Suprapubic skin (tissue), 4 donors: ENCODE measurements at regions not wholly inside any gene's neighbourhood (a gene's known extent, or its start where the extent isn't known, plus 50 kb on each side); places are given as distances from the start of the nearest gene placed in this dataset.

Source experiments
- DNase-seq, 2 donors: peaks; one replicate each; pipeline ENCODE4 v3.0.0-alpha.2; 2019; ENCODE audit warnings: low spot score in 2 of 2
- H3K27ac ChIP-seq: fragments of 200-600 bp; sonication (generic); one replicate; pipeline ENCODE4 v1.5.1; 2019
- H3K27me3 ChIP-seq: fragments of 200-600 bp; sonication (generic); one replicate; pipeline ENCODE4 v1.5.1; 2019
- H3K36me3 ChIP-seq: fragments of 200-600 bp; sonication (generic); one replicate; pipeline ENCODE4 v1.5.1; 2019
- H3K4me1 ChIP-seq: fragments of 200-600 bp; sonication (generic); one replicate; pipeline ENCODE4 v1.5.1; 2019
- H3K4me3 ChIP-seq: fragments of 200-600 bp; sonication (generic); one replicate; pipeline ENCODE4 v1.5.1; 2019; ENCODE audit warnings: mild to moderate bottlenecking
- H3K9me3 ChIP-seq: fragments of 200-600 bp; sonication (generic); one replicate; pipeline ENCODE4 v1.5.1; 2019
- CTCF ChIP-seq, 2 donors: fragments of 200-600 bp in 1 of 2; fragments of 450-650 bp in 1 of 2; sonication (generic) in 1 of 2; IDR thresholded peaks; one replicate each; pipeline ENCODE4 v1.5.1; 2016 to 2019; ENCODE audit warnings: antibody characterized with exemption in 2 of 2, mild to moderate bottlenecking in 1 of 2, moderate library complexity in 1 of 2
- EP300 ChIP-seq: sonication (generic); formaldehyde crosslinking; IDR thresholded peaks from one replicate; pipeline ENCODE4 v1.6.1; 2017; ENCODE audit warnings: antibody characterized with exemption
- POLR2A ChIP-seq, 2 donors: fragments of 450-650 bp; IDR thresholded peaks; one replicate each; pipeline ENCODE4 v1.6.1; 2017; ENCODE audit warnings: antibody characterized with exemption in 2 of 2, mild to moderate bottlenecking in 2 of 2, moderate library complexity in 2 of 2
- POLR2AphosphoS5 ChIP-seq, 3 donors: sonication (generic); formaldehyde crosslinking; IDR thresholded peaks; one replicate each; pipeline ENCODE4 v1.6.1; 2017; ENCODE audit warnings: antibody characterized with exemption in 3 of 3
- WGBS: methylation state at CpG from one replicate; pipeline ENCODE4 v1.1.5; 2018; 5-methylcytosine and 5-hydroxymethylcytosine counted together

GRCh38 chr10:130300608-130301020 is 164.4 kb downstream of the GLRX3 start:
- TF ChIP-seq POLR2AphosphoS5 (IDR thresholded peaks at IDR 0.05): no peak
- TF ChIP-seq EP300: no peak
- TF ChIP-seq POLR2A (IDR thresholded peaks at IDR 0.05): no peak
- no peak for TF ChIP-seq CTCF (IDR thresholded peaks at IDR 0.05)
- WGBS: 100% methylated on average over 1 of the region's 23 CpGs
- peak overlapping the region; percentile 43 for H3K4me3 ChIP-seq
- no peak for DNase-seq
- H3K27ac ChIP-seq: peak overlapping the region; percentile 60
- peaks cover 49% of the 10 kb centered on the region for H3K9me3 ChIP-seq
- H3K4me1 ChIP-seq: no peaks in the 10 kb centered on the region
- H3K27me3 ChIP-seq: no peaks in the 10 kb centered on the region
- no peaks in the 10 kb centered on the region for H3K36me3 ChIP-seq

- H3K4me1 ChIP-seq: no peaks in the 10 kb centered on the region
- H3K9me3 ChIP-seq: peaks cover 43% of the 10 kb centered on the region
- H3K36me3 ChIP-seq: no peaks in the 10 kb centered on the region
- H3K27ac ChIP-seq: peak overlapping the region; percentile 60
- no peak for TF ChIP-seq POLR2A (IDR thresholded peaks at IDR 0.05)
- TF ChIP-seq POLR2AphosphoS5 (IDR thresholded peaks at IDR 0.05): no peak
- no peak for TF ChIP-seq CTCF (IDR thresholded peaks at IDR 0.05)
- no peak for TF ChIP-seq EP300
- peak overlapping the region; percentile 43 for H3K4me3 ChIP-seq
- no peaks in the 10 kb centered on the region for H3K27me3 ChIP-seq
- DNase-seq: no peak
- WGBS: 98% methylated on average over 5 of the region's 54 CpGs
These were observed 165.1 kb downstream of the GLRX3 start for GRCh38 chr10:130301021-130301892.

GRCh38 chr10:130326954-130327353 is 190.8 kb downstream of the GLRX3 start:
- no peak for TF ChIP-seq POLR2A (IDR thresholded peaks at IDR 0.05)
- TF ChIP-seq POLR2AphosphoS5 (IDR thresholded peaks at IDR 0.05): no peak
- no peak for TF ChIP-seq EP300
- no peak for TF ChIP-seq CTCF (IDR thresholded peaks at IDR 0.05)
- no peaks in the 10 kb centered on the region for H3K36me3 ChIP-seq
- DNase-seq: no peak
- peaks cover 17% of the 10 kb centered on the region for H3K9me3 ChIP-seq
- no peak overlapping the region for H3K27ac ChIP-seq
- H3K27me3 ChIP-seq: no peaks in the 10 kb centered on the region
- no peak overlapping the region for H3K4me3 ChIP-seq
- no peaks in the 10 kb centered on the region for H3K4me1 ChIP-seq
- WGBS: 100% methylated on average over 2 of the region's 7 CpGs

GRCh38 chr10:130329792-130330191 is 193.6 kb downstream of the GLRX3 start:
- WGBS: 72% methylated on average over 6 of the region's 6 CpGs

GRCh38 chr10:130333185-130333584 is 197.0 kb downstream of the GLRX3 start:
- no peaks in the 10 kb centered on the region for H3K27me3 ChIP-seq
- H3K4me1 ChIP-seq: no peaks in the 10 kb centered on the region
- H3K36me3 ChIP-seq: no peaks in the 10 kb centered on the region
- no peak overlapping the region for H3K27ac ChIP-seq
- TF ChIP-seq EP300 (no peak), POLR2AphosphoS5 (IDR thresholded peaks at IDR 0.05) (no peak), POLR2A (IDR thresholded peaks at IDR 0.05) (no peak), CTCF (IDR thresholded peaks at IDR 0.05) (no peak)
- 24% methylated on average over 2 of the region's 2 CpGs for WGBS
- DNase-seq: no peak
- peaks cover 2% of the 10 kb centered on the region for H3K9me3 ChIP-seq
- H3K4me3 ChIP-seq: no peak overlapping the region

More at GRCh38 chr10:130329792-130330191, 193.6 kb downstream of the GLRX3 start:
- Histone ChIP-seq H3K36me3 (no peaks in the 10 kb centered on the region), H3K27ac (no peak overlapping the region), H3K9me3 (peaks cover 15% of the 10 kb centered on the region), H3K27me3 (no peaks in the 10 kb centered on the region), H3K4me3 (no peak overlapping the region), H3K4me1 (no peaks in the 10 kb centered on the region)
- no peak for DNase-seq
- TF ChIP-seq POLR2A (IDR thresholded peaks at IDR 0.05): no peak
